ENCODE measurements at regions not wholly inside any gene's neighbourhood (a gene's known extent, or its start where the extent isn't known, plus 50 kb on each side); places are given as distances from the start of the nearest gene placed in this dataset.

GRCh38 chr16:79274264-79274663, 326.3 kb downstream of the MAF start:
- TF ChIP-seq, protein P1, sequence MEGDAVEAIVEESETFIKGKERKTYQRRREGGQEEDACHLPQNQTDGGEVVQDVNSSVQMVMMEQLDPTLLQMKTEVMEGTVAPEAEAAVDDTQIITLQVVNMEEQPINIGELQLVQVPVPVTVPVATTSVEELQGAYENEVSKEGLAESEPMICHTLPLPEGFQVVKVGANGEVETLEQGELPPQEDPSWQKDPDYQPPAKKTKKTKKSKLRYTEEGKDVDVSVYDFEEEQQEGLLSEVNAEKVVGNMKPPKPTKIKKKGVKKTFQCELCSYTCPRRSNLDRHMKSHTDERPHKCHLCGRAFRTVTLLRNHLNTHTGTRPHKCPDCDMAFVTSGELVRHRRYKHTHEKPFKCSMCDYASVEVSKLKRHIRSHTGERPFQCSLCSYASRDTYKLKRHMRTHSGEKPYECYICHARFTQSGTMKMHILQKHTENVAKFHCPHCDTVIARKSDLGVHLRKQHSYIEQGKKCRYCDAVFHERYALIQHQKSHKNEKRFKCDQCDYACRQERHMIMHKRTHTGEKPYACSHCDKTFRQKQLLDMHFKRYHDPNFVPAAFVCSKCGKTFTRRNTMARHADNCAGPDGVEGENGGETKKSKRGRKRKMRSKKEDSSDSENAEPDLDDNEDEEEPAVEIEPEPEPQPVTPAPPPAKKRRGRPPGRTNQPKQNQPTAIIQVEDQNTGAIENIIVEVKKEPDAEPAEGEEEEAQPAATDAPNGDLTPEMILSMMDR (IDR thresholded peaks at IDR 0.05) = no peak
- no peak for TF ChIP-seq POLR2A (IDR thresholded peaks at IDR 0.05)

All from body of pancreas (tissue), 4 donors.